ENCODE measurements at regions not wholly inside any gene's neighbourhood (a gene's known extent, or its start where the extent isn't known, plus 50 kb on each side); places are given as distances from the start of the nearest gene placed in this dataset.

DNA sequence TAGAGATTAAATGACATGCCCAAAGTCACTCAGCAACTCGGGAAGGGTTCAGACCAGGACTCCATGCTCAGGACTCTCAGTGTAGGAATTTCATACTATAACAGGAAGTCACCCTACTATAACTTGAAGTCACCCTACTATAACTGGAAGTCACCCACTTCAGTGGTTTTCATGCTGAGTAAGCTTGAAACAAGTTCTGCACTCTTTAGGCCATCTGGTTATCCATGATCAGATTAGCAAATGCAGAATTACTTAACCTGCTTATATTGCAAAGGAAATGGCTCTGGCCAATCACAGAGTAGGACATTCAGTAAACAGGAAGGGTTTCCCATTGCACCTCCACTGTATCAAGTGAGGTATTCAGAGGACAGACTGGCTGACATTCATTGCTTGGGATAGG lies 1240.4 kb downstream of the GATA3 start:
- H3K9me3 ChIP-seq = no peaks in the 10 kb centered on the region
- H3K27me3 ChIP-seq = peaks cover 0 to 4% (median 0%) of the 10 kb centered on the region in 4 donors
- H3K27ac ChIP-seq = no peak overlapping the region
- no peak overlapping the region for H3K4me3 ChIP-seq
- no peak for TF ChIP-seq POLR2A (IDR thresholded peaks at IDR 0.05)
- TF ChIP-seq, protein P1, sequence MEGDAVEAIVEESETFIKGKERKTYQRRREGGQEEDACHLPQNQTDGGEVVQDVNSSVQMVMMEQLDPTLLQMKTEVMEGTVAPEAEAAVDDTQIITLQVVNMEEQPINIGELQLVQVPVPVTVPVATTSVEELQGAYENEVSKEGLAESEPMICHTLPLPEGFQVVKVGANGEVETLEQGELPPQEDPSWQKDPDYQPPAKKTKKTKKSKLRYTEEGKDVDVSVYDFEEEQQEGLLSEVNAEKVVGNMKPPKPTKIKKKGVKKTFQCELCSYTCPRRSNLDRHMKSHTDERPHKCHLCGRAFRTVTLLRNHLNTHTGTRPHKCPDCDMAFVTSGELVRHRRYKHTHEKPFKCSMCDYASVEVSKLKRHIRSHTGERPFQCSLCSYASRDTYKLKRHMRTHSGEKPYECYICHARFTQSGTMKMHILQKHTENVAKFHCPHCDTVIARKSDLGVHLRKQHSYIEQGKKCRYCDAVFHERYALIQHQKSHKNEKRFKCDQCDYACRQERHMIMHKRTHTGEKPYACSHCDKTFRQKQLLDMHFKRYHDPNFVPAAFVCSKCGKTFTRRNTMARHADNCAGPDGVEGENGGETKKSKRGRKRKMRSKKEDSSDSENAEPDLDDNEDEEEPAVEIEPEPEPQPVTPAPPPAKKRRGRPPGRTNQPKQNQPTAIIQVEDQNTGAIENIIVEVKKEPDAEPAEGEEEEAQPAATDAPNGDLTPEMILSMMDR (IDR thresholded peaks at IDR 0.05) = no peak
- H3K36me3 ChIP-seq = no peaks in the 10 kb centered on the region
- DNase-seq = no peak
- 58 to 67% methylated on average over 1 of the region's 1 CpG for WGBS, 2 donors
- intact Hi-C loops (cut with DNase I) = no loop called here
- no peaks in the 10 kb centered on the region for H3K4me1 ChIP-seq

DNA sequence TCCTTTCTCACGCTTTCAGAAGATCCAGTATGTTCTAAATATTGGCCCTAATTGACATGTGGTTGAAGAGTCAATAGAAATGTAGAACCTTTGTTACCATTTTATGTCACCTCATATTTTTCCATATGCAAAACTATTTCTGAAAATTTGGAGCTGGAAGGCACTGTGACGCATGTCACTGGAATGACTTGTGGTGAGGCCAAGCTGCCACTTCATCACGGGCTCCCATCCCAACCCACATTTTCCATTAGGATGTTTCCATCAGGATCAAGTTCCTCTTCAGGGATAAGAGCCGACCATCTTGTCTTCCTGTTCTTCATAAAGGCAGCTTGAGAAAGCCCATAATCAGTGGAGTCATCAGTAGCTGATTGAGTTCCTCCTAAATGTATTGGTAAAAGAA lies 1241.7 kb downstream of the GATA3 start:
- intact Hi-C loops (cut with DNase I) = no loop called here
- TF ChIP-seq POLR2A (IDR thresholded peaks at IDR 0.05) = no peak
- TF ChIP-seq, protein P1 (IDR thresholded peaks at IDR 0.05) = no peak
- DNase-seq = no peak
- Histone ChIP-seq H3K36me3 (no peaks in the 10 kb centered on the region), H3K27ac (no peak overlapping the region), H3K4me3 (no peak overlapping the region), H3K27me3 (peaks cover 0 to 4% (median 0%) of the 10 kb centered on the region in 4 donors), H3K4me1 (no peaks in the 10 kb centered on the region), H3K9me3 (no peaks in the 10 kb centered on the region)
- 80 to 84% methylated on average over 4 of the region's 4 CpGs for WGBS, 2 donors

DNA sequence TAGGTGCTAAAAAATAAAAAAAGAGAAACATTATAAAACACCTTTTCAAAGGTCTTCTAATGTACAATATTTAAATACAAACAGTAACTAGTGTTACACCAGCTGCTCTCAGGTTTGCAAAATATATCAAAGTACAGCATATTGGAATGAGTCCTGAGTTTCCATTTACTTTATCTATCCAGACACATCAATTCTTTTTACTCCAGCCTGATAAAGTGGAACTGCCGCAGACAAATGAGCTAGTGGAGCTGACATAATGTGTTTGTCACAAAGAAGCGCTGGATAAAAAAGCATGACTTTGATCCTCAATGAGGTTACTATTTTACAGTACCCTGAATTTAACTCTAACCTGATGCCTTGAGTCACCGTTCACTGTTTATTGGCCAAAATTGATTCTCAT lies 1243.1 kb downstream of the GATA3 start:
- no peak for TF ChIP-seq POLR2A (IDR thresholded peaks at IDR 0.05)
- TF ChIP-seq, protein P1 (IDR thresholded peaks at IDR 0.05) = no peak
- H3K36me3 ChIP-seq = no peaks in the 10 kb centered on the region
- intact Hi-C loops (cut with DNase I) = no loop called here
- H3K4me1 ChIP-seq = no peaks in the 10 kb centered on the region
- peaks cover 0 to 4% (median 0%) of the 10 kb centered on the region in 4 donors for H3K27me3 ChIP-seq
- H3K9me3 ChIP-seq = no peaks in the 10 kb centered on the region
- WGBS, 2 donors = 79 to 87% methylated on average over 3 of the region's 3 CpGs
- no peak overlapping the region for H3K4me3 ChIP-seq
- no peak for DNase-seq
- H3K27ac ChIP-seq = no peak overlapping the region

DNA sequence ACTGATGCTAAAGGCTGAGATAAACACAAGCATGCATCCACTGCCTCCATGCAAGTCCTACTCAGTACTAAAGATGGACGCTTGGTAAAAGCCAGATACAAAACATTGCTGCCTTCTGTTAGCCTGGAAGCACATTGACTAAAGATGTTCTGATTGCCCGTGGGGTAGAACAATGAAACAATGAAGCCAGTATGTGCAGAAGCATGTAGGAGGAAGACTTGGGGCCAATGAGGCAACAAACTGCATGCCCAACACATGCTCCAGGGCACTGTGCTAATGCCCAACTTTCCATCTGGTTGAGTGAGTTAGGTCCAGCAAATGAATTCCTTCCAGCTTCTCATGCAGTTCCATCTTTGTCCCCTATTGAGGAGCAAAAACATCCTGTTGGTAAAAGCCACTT lies 1245.5 kb downstream of the GATA3 start:
- intact Hi-C loops (cut with DNase I) = loop anchor here (10.0 kb wide), 2 partner anchors 1425 to 1775 kb away; no protein-coding TSS in a partner anchor

DNA sequence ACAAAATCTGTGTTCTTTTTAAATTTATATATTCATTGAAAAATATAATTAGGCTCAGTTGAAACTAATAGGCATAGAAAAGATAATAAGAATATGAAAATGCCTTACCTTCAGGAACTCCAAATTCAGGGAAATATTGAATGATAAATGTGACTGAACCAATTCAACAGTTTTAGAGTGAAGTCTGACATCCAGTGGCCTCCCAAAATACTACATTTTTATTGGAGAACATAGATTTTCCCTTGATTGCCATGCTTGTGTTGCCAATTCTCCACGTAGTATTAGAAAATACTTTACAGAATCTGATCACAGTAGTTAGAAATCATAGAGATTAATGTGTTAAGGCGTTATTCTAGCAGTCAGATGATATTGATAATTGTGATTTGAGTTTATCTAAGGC lies 1246.7 kb downstream of the GATA3 start:
- intact Hi-C loops (cut with DNase I) = loop anchor here (10.0 kb wide), 2 partner anchors 1426 to 1776 kb away; no protein-coding TSS in a partner anchor
- TF ChIP-seq, protein P1 (IDR thresholded peaks at IDR 0.05) = peak in 1 of 6 experiments; percentile 15
- TF ChIP-seq POLR2A (IDR thresholded peaks at IDR 0.05) = no peak
- DNase-seq = no peak

More for the DNA sequence above, 1245.5 kb downstream of the GATA3 start:
- TF ChIP-seq, protein P1 (IDR thresholded peaks at IDR 0.05) = no peak
- TF ChIP-seq POLR2A (IDR thresholded peaks at IDR 0.05) = no peak
- no peak for DNase-seq
- 49 to 60% methylated on average over 2 of the region's 2 CpGs for WGBS, 2 donors
- Histone ChIP-seq H3K9me3 (no peaks in the 10 kb centered on the region), H3K4me1 (no peaks in the 10 kb centered on the region), H3K4me3 (no peak overlapping the region), H3K27me3 (peaks cover 0 to 6% (median 0%) of the 10 kb centered on the region in 4 donors), H3K36me3 (no peaks in the 10 kb centered on the region), H3K27ac (no peak overlapping the region)

More for the DNA sequence above, 1246.7 kb downstream of the GATA3 start:
- Histone ChIP-seq H3K4me1 (no peaks in the 10 kb centered on the region), H3K4me3 (no peak overlapping the region), H3K27ac (no peak overlapping the region), H3K9me3 (no peaks in the 10 kb centered on the region), H3K36me3 (no peaks in the 10 kb centered on the region), H3K27me3 (peaks cover 0 to 10% (median 0%) of the 10 kb centered on the region in 4 donors)
- WGBS, 2 donors = 22 to 33% methylated on average over 2 of the region's 2 CpGs

Measured in esophagus squamous epithelium (tissue), 5 donors.